ENCODE measurements at regions not wholly inside any gene's neighbourhood (a gene's known extent, or its start where the extent isn't known, plus 50 kb on each side); places are given as distances from the start of the nearest gene placed in this dataset.

- TF ChIP-seq, protein P1, sequence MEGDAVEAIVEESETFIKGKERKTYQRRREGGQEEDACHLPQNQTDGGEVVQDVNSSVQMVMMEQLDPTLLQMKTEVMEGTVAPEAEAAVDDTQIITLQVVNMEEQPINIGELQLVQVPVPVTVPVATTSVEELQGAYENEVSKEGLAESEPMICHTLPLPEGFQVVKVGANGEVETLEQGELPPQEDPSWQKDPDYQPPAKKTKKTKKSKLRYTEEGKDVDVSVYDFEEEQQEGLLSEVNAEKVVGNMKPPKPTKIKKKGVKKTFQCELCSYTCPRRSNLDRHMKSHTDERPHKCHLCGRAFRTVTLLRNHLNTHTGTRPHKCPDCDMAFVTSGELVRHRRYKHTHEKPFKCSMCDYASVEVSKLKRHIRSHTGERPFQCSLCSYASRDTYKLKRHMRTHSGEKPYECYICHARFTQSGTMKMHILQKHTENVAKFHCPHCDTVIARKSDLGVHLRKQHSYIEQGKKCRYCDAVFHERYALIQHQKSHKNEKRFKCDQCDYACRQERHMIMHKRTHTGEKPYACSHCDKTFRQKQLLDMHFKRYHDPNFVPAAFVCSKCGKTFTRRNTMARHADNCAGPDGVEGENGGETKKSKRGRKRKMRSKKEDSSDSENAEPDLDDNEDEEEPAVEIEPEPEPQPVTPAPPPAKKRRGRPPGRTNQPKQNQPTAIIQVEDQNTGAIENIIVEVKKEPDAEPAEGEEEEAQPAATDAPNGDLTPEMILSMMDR (IDR thresholded peaks at IDR 0.05), result no peak
- TF ChIP-seq POLR2AphosphoS5 (IDR thresholded peaks at IDR 0.05; ENCODE audit: insufficient read depth in 1 of 2, low read depth in 1 of 2) (no peak), POLR2A (IDR thresholded peaks at IDR 0.05) (no peak)
Observed at GRCh38 chr5:4453655-4454054, 686.5 kb upstream of the ADAMTS16 start.
